OCI-M2 (cell line): ENCODE measurements at regions not wholly inside any gene's neighbourhood (a gene's known extent, or its start where the extent isn't known, plus 50 kb on each side); places are given as distances from the start of the nearest gene placed in this dataset.

Source experiments
- DNase-seq: peaks from one replicate; lab custom pipeline; 2025; ENCODE audit not compliant: unreplicated experiment; lab: John Stamatoyannopoulos, UW

DNA sequence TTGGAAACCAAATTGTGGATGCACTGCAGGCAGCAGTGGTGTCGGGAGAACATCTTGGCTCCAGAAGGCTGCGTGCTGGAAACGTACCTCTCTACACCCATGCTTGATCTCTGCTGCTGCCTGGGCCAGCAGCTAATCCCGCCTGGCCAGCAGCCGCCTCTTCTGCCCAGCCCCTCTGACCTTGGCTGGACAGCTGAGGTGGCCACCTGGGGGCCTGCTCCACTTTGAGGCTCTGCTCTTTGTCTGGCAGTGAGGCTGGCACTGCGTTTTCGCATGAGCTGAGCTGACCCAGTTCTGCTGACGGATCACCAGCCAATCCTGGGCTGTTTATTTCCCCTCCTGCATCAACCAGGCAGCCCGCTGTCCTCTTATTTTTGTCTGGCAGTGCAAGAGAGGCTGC, 154.9 kb downstream of the TENT4A start:
- no peak for DNase-seq

GRCh38 chr5:6868575-6869215, 155.5 kb downstream of the TENT4A start:
- DNase-seq: no peak

- DNase-seq: no peak
These were observed 156.4 kb downstream of the TENT4A start for GRCh38 chr5:6869677-6870076.

- no peak for DNase-seq
These were observed 159.4 kb downstream of the TENT4A start for GRCh38 chr5:6872441-6873160.

DNA sequence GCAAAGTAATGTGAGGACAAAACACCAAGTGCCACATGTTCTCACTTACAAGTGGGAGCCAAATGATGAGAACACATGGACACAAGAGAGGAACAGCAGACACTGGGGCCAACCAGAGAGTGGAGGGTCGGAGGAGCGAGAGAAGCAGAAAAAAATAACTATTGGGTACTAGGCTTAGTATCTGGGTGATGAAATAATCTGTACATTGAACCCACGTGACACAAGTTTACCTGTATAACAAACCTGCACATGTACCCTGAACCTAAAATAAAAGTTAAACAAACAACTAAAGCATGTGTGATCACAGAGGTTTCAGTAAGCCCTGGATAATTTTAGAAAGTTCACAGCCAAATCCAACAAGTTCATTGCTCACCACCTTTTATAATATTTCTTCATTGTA, 160.1 kb downstream of the TENT4A start:
- no peak for DNase-seq

DNA sequence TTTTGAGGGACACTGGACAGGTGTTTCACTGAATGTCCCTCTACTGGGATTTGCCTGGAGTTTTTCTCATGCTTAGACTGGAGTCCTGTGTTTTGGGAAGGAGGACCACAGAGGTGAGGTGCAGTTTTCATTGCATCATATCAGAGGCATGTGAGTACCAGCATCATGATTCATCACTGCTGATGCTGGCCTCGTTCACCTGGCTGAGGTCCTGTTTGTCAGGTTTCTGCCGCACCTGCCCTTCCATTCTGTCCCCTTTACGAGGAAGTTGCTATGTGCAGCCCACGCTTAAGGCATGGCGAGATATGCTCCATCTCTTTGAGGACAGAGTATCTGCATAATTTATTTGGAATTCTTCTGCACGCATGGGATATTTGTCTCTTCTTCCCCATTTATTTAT, 162.1 kb downstream of the TENT4A start:
- no peak for DNase-seq

DNA sequence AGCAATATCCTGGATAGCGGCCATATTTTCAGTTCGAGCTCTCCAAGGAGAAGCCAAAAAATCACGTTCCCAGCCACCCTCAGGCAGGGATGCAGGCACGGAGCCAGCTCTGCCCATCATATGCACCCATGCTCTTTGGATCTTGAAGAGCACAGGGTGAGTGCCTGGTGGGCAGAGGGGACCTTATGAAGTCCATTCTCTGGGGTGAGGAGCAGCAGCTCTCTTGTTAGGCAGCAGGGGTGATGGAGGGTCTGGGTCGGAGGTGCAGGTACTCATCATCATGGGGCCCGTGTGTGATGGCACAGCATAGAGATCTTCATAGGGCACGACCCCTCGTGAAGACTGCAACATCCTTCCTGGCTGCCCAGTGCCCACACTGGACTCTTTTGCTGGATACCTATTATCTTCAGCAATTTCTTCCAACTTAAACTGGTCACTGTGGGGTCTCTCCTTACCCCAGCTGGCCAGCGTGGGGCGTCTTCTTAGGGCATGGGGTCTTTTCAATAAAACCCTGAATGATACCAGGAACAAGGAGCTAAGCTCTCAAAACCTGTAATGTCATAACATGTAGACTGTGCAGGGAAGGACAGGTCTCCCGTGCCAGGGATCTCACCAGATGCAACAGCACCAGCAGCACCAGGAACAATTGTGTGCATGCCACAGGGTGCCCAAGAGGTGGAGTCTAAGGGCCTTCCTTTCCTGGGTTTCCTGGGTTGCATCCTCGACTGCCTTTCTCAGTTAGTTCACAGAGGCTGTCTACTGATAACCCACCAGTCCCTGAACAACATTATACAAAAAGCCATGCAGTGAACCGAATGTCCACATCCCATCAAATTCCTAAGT, 165.0 kb downstream of the TENT4A start:
- no peak for DNase-seq

GRCh38 chr5:6885581-6885980, 172.3 kb downstream of the TENT4A start:
- no peak for DNase-seq

DNA sequence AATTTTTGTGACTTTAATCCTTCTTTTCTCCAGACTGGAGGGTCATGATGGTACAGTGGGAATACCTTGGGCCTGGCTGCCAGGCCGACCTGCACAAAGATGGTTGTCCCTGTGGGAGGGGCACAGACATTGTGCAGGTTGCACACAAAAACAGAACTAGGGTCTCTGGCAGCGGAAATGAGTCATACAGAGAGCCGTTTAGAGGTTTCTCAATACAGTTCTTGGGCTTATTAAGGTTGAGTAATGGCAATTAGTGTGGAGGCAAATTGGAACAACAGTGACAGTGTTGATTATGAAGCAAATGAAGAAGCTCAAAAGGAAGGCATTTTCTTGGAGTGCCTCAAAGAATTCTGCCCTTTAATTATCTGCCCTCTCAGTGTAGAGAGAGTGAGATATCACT, 173.6 kb downstream of the TENT4A start:
- DNase-seq: no peak

DNA sequence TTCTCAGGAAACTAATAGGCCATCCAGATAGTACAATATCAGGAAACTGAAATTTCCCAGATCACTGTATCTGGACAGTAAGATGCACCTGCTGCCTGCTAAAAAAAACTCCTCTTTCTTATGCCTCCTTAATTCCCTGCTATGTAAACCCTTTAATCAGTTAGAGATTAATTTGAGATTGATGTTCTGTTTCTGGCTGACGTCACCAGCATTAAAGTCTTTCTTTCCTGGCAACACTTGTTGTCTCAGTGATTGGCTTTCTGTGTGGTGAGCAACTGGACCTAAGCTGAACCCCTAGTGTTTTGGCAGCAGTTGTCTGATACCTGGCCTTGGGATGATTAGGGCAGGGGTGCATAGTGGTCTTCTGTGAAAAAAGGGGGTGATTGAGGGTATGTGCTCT, 175.8 kb downstream of the TENT4A start:
- DNase-seq: no peak

DNA sequence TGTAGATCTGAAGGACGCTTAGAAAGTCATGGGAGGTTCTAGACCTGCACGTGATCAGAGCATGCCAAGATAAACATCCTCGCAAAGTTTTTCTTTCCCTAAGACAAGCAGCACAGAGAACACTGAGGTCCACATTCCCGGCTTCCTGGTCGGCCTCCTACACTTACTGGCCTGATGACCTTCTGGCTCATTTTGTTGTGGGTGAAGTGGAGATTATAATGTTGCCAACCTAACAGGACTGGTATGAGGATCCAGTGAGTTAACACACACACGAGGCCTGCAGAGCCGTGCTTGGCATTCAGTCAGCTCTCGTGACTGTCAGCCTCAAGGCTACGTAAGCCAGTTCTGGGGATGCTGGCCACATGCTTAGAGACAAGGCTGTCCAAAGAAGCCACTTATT, 186.0 kb downstream of the TENT4A start:
- no peak for DNase-seq

GRCh38 chr5:6900247-6901227, 187.3 kb downstream of the TENT4A start:
- DNase-seq: no peak

- no peak for DNase-seq
These were observed 188.9 kb downstream of the TENT4A start for GRCh38 chr5:6902094-6902493.

- DNase-seq: no peak
These were observed 189.4 kb downstream of the TENT4A start for GRCh38 chr5:6902597-6902996.

DNA sequence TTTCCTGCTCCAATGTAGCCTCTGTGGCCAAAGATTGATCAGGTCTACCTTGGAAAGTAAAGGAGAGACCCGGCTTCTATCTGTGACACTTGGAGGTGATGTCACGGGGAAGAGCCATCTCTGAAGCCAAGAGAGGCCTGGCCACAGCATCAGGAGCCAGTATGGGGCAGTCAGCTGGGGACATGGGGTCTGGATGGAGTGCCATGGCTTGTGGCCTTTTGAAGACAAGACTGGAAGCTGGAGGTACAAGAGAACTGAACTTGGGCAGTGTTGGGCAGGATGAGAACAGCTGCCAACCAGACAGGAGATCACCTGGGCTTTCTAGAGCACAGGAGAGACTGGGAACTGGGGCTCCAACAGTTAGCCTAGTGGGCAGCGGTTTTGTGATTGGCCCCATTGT, 190.7 kb downstream of the TENT4A start:
- DNase-seq: no peak

DNA sequence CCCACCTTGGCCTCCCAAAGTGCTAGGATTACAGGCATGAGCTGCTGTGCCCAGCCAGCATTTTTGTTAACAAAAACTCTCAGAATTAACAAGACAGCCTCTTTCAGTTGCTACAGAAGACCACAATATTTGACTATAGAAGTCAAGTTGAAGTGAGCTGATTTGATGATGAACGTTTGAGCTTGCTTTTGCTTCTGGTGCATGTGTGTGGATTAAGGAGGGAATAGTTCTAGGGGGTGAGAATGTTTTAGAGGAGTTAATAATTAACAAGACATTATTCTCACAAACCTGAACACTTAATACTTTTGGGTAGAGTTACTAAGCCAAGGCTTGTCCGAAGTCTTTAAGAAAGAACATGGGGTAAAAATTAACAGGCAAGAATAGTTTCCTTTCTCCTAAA, 191.6 kb downstream of the TENT4A start:
- DNase-seq: no peak

GRCh38 chr5:6905423-6905822, 192.2 kb downstream of the TENT4A start:
- DNase-seq: no peak

GRCh38 chr5:6905883-6906282, 192.7 kb downstream of the TENT4A start:
- no peak for DNase-seq

- no peak for DNase-seq
These were observed 194.2 kb downstream of the TENT4A start for GRCh38 chr5:6907320-6907918.

- DNase-seq: no peak
These were observed 196.7 kb downstream of the TENT4A start for GRCh38 chr5:6909901-6910300.
